PFSK-1 (cell line): ENCODE measurements at regions not wholly inside any gene's neighbourhood (a gene's known extent, or its start where the extent isn't known, plus 50 kb on each side); places are given as distances from the start of the nearest gene placed in this dataset.

Source experiments
- FOXP2 ChIP-seq: optimal IDR thresholded peaks from 2 replicates; pipeline ENCODE3; 2011; ENCODE audit warnings: borderline replicate concordance, control low read depth, inconsistent platforms; ENCODE audit not compliant: insufficient read depth; ENCODE audit errors: extremely low read length, extremely low read depth
- POLR2AphosphoS5 ChIP-seq: IDR thresholded peaks from 2 replicates; pipeline ENCODE4 v1.6.1; 2012; ENCODE audit warnings: low read depth, mild to moderate bottlenecking, control low read depth, low read length, moderate library complexity
- SIN3A ChIP-seq: IDR thresholded peaks from 2 replicates; pipeline ENCODE4 v1.6.1; 2012; ENCODE audit warnings: mild to moderate bottlenecking, low read length, moderate library complexity, borderline replicate concordance; ENCODE audit not compliant: insufficient read depth
- TAF1 ChIP-seq: IDR thresholded peaks from 2 replicates; pipeline ENCODE4 v1.6.1; 2012; ENCODE audit warnings: low read length, control low read depth, borderline replicate concordance; ENCODE audit not compliant: insufficient read depth
- TF ChIP-seq, protein P1 (sequence below), 2 experiments: IDR thresholded peaks; 2 replicates each; pipeline versions ENCODE4 v1.6.1 to v1.8.0; 2011 to 2012; ENCODE audit warnings: low read depth in 2 of 2, low read length in 2 of 2, control low read depth in 1 of 2, inconsistent platforms in 1 of 2, mild to moderate bottlenecking in 1 of 2, moderate library complexity in 1 of 2; ENCODE audit not compliant: insufficient read depth in 1 of 2

DNA sequence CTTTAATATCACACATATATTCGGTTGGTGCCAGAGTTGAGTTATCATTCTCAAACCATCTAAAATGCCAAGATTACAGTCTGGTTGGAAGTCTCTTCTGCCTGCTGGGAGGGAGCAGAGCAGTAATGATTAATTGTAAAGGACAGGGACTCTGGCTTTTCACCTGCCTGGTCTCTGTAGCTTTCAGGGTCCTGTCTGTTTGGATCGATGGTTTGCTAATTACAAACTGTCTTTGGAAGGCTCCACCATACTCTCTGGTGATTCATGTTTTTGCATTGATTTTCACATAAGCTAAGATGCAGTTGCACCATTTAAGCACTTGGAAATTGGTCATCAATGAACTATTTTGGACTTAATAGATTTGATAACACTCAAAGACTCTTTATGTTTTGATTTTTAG is 350.4 kb upstream of the SATB1 start:
- no peak for TF ChIP-seq POLR2AphosphoS5
- TF ChIP-seq, protein P1, sequence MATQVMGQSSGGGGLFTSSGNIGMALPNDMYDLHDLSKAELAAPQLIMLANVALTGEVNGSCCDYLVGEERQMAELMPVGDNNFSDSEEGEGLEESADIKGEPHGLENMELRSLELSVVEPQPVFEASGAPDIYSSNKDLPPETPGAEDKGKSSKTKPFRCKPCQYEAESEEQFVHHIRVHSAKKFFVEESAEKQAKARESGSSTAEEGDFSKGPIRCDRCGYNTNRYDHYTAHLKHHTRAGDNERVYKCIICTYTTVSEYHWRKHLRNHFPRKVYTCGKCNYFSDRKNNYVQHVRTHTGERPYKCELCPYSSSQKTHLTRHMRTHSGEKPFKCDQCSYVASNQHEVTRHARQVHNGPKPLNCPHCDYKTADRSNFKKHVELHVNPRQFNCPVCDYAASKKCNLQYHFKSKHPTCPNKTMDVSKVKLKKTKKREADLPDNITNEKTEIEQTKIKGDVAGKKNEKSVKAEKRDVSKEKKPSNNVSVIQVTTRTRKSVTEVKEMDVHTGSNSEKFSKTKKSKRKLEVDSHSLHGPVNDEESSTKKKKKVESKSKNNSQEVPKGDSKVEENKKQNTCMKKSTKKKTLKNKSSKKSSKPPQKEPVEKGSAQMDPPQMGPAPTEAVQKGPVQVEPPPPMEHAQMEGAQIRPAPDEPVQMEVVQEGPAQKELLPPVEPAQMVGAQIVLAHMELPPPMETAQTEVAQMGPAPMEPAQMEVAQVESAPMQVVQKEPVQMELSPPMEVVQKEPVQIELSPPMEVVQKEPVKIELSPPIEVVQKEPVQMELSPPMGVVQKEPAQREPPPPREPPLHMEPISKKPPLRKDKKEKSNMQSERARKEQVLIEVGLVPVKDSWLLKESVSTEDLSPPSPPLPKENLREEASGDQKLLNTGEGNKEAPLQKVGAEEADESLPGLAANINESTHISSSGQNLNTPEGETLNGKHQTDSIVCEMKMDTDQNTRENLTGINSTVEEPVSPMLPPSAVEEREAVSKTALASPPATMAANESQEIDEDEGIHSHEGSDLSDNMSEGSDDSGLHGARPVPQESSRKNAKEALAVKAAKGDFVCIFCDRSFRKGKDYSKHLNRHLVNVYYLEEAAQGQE (IDR thresholded peaks at IDR 0.05; ENCODE audit: insufficient read depth in 1 of 2, low read depth in 2 of 2, low read length in 2 of 2), result no peak

DNA sequence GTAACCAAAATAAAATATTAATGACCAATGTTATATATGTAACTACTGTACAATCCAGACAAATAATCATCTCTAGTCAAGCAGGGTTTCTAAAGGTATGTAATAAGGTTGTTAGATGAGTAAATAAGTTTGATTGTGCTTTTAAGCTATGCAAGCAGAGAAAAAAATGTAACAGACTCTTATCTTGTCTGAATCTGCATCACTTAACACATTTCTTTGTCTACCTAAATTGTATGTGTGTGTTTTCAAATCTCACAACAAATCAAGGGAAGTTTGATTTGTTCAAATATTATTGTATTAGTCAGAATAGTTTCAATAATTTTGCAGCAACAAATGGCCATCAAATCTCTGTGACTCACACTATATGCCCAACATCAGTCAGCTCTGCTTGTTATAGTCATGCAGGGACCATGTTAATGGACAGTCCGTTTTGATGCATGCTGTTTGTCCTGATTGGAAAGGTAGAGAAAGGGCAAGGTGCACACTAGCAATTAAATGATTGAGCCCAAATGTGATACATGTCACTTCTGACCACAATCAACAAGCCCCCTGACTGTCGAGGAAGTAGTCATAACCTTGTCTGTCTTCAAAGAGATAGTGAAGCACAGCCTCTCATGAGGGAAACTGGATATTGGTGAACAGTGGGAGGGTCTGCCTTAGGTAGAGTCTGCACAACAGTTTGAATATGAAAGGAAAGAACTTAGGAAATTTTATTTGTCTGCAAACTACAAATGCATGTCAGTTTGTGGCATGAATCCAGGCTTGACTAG is 349.4 kb upstream of the SATB1 start:
- TF ChIP-seq, protein P1 (IDR thresholded peaks at IDR 0.05; ENCODE audit: insufficient read depth in 1 of 2, low read depth in 2 of 2, low read length in 2 of 2), result no peak
- TF ChIP-seq POLR2AphosphoS5 (no peak), SIN3A (no peak), FOXP2 (no peak), TAF1 (no peak)

DNA sequence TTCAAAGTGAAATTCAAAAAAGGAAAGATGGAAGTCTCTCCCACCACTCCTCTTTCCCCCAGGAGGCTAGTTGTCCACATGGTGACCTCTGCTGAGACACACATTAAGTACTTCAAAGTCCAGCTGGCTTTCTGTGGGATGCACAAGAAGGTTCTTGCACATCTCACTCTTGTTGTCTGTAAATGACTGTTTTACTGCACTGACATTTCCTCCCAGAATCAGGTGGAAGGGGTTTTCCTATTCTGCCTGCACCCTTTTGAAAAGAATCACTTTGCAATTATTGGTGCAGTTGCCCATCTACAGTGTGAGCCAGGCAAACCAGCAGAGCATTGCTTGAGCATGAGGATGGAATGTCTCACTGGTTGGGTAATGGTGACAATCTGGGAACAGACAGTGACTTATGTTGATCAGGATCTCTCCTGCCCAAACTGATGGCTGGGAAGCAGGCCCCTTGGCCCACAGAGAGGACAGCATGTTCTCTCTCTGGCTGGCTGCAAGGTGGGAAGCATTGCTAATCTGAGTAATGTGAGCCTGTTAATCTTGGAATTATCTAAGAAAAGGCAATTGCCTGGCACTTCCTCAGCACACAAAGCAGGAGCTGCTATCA is 347.7 kb upstream of the SATB1 start:
- TF ChIP-seq FOXP2 (no peak), POLR2AphosphoS5 (no peak), SIN3A (no peak), TAF1 (no peak)
- TF ChIP-seq, protein P1 (IDR thresholded peaks at IDR 0.05; ENCODE audit: insufficient read depth in 1 of 2, low read depth in 2 of 2, low read length in 2 of 2), result no peak

DNA sequence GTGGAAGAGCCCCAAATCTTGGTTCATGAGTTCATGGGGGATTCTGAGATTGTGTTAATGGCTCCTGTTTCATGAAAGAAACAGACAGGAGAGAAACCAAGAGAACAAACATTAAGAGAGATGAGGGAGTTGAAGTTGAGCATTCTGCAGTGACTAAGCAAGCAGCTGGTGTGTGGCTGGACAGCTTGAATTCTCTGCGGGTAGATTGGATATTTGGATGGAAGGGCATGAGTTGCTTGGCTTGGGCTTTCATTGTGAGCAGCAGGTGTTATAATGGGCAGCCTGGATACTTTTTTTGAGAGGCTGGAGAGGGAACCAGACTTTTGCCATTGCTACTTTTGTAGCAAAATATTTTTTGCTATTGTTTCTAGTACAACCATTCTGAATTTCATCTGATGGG is 346.8 kb upstream of the SATB1 start:
- no peak for TF ChIP-seq FOXP2
- TF ChIP-seq TAF1, result no peak
- TF ChIP-seq POLR2AphosphoS5, result no peak
- no peak for TF ChIP-seq SIN3A
- TF ChIP-seq, protein P1 (IDR thresholded peaks at IDR 0.05; ENCODE audit: insufficient read depth in 1 of 2, low read depth in 2 of 2, low read length in 2 of 2), result no peak

DNA sequence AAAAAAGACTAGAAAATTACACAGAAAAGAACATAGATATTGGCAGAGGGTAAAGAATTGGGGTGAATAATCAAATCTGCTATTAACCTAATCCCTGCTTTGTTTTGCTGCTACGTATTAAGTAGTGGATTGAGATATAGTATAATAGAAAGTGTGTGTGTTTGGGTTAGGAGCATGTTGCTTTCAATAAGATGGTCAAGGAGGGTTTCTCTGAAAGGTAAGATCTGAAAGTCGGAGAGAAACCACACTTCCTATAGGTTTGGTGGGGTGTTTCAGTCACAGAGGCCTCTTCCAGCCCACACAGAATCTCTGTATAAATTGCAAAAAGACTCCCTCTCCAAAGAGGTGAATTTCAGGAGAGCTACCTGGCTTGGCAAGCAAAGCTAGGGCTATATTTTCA is 345.7 kb upstream of the SATB1 start:
- TF ChIP-seq SIN3A (no peak), FOXP2 (no peak), POLR2AphosphoS5 (no peak), TAF1 (no peak)
- TF ChIP-seq, protein P1 (IDR thresholded peaks at IDR 0.05; ENCODE audit: insufficient read depth in 1 of 2, low read depth in 2 of 2, low read length in 2 of 2), result no peak
